Activated CD4-positive, CD25-positive, alpha-beta regulatory T cell (primary cell): ENCODE measurements at regions not wholly inside any gene's neighbourhood (a gene's known extent, or its start where the extent isn't known, plus 50 kb on each side); places are given as distances from the start of the nearest gene placed in this dataset.
A peak's percentile ranks its signal among the peaks of the same experiment; 100 is the strongest.

ENCODE experiments used
- DNase-seq, 4 experiments: peaks; one replicate each; lab custom pipeline; 2025; lab: John Stamatoyannopoulos, UW

DNA sequence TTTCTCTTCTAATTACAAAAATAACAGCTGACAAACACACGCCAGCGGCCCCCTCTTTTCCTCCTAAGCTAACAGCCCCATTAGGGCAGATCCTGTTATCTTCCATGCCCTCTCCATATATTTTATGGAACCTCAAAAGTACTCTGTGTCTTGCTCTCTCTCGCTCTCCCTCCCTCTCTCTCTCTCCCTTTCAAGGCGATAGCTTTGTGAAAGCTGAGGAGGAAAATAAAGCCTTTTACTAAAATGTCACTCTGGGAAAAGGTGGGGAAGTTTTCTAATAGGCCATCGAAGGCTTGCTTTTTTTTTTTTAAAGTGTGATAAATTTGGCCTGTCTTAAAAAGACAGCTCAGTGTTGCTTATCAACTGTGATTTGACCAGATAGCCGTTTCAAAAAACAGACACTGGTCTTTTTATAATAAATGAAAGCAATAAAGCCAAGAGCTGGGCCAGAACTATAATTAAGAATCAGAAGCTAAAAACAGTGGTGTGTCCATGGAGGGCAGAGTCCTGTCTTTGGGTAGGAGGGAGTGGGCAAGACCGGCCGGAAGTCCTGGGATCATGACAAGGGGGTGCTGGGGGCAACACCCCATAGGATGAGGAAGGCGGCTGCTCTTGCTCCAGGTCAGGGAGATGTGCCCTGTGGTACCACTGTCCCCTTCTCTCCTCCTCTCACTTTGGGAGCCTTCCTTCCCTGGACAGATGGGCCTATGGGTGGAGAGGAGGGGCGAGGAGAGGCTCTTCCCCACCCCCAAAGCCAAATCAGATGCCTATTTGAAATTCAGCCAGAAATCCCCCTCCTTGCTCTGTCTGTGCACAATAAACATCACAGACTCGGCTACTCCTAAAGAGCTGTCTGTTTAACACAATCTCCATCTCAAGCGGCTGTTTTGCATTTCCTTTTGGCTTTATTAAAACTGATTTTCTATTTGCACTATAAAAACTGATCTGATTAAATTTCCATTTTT, 267.2 kb downstream of the BUD13 start:
- DNase-seq: no peak

- no peak for DNase-seq
Measured at GRCh38 chr11:116504541-116505297, 268.1 kb downstream of the BUD13 start.

DNA sequence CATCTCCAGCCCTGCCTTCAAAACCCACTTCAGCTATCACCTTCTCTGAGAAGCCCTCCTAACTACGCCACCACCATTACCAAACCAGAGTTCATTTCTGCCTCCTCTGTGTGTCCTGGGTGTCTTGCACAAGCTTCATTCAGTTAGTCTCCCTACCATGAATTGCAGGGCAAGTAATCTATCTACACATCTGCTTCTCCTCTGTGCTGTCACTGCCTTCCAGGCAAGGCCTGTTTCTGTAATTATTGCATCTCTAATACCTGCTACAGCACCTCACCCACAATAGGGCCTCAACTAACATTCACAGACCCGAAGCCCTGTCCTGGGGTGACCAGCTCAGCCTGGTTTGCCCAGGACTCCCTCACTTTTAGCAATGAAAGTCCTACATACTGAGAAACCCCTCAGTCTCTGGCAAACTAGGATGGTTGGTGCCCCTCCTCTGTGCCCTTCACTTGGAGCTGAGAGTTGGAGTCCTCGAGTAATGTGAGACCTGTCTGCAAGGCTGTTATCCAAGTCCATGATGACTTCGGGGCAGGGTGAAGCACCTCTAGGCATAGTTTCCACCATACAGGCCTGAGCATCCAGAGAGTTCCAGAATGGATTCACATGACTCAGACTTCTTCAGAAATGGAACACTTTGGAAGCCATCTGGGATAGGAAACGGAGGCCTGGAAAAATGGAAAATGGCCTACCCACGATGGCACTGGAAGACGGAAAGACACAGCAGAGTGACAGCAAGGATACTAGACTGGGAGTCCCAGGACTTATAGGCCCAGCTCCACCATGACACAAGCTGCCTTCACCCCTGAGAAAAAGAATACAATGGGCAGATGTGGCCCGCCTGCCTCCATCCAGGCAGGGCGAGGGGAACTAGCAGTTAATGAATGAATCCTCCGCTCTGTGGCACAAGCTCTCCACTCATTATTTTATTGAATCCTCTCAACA, 269.3 kb downstream of the BUD13 start:
- no peak for DNase-seq

GRCh38 chr11:116502641-116503061, 270.1 kb downstream of the BUD13 start:
- DNase-seq: no peak

DNA sequence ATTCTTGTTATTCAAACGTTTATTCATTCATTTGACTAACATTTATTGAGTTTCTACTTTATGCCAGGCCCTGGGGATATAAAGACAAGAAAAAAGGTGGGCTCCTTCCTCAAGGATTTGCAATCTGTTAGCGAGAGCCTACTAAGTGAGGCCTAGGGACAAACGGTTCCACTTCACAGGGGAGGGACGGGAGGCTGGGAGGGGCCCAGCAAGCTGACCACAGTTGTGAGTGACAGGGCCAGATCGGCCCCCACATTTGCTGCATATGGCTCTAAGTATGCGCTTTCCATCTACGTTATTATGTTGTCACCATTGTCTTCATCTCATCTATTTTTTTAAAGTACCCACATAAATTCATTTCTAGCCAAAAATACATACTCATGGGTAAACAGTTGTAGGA, 271.1 kb downstream of the BUD13 start:
- no peak for DNase-seq

- no peak for DNase-seq
Measured at GRCh38 chr11:116500947-116501602, 271.7 kb downstream of the BUD13 start.

- DNase-seq: no peak
Measured at GRCh38 chr11:116500026-116500946, 272.5 kb downstream of the BUD13 start.

- DNase-seq: peak in 1 of 4 experiments; percentile 7
Measured at GRCh38 chr11:116499396-116500003, 273.3 kb downstream of the BUD13 start.

- no peak for DNase-seq
Measured at GRCh38 chr11:116498161-116498560, 274.6 kb downstream of the BUD13 start.

- DNase-seq: no peak
Measured at GRCh38 chr11:116492600-116492999, 280.2 kb downstream of the BUD13 start.

GRCh38 chr11:116488836-116489389, 283.9 kb downstream of the BUD13 start:
- no peak for DNase-seq

GRCh38 chr11:116485425-116485824, 287.4 kb downstream of the BUD13 start:
- no peak for DNase-seq

- DNase-seq: no peak
Measured at GRCh38 chr11:116482716-116483115, 290.1 kb downstream of the BUD13 start.

- no peak for DNase-seq
Measured at GRCh38 chr11:116481126-116481675, 291.6 kb downstream of the BUD13 start.

DNA sequence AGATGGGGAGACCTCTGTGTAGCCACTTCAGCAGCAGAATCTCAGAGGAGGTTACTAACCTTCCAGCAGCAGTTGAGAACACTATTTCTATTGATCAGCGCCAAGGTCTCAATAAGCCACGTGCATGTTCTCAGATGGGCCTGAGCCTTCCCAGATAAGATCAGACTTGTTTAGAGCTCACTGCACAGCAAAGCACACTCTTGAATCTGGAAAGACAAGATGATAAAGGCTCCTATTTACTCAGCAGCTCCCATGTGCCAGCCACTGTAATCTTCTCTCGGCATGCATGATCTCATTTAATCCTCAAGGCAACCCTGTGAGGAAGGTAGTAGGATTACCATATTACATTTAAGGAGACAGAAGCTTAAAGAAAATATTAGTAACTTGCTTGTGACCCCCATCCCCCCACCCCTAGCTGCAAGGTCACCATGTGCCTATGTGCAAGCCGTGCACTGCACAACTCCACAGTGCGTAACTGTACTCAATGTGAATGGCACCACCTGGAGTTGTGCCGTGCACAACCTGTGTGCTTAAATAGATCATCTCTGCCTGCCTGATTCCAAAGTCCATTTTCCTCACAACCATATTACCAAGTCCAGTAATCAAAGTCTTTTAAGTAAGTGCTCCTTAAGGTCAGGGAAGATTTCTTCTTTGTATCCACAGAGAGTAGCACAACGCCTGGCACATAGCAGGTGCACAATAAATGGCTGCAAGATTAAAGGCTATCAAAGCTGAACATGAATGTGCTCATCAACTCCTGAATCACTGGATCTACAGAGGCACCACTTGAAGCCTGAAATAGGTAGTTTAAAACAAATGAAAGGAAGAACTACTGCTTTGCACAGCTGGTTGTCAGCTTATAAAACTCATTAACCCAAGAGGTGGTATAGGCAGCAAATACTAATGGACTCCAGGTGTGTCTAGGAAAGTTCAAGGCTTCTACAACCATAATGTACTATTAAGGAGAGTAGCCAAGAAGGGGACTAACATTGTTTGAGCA, 293.8 kb downstream of the BUD13 start:
- no peak for DNase-seq

GRCh38 chr11:116478205-116478604, 294.6 kb downstream of the BUD13 start:
- DNase-seq: no peak

GRCh38 chr11:116473790-116474346, 298.9 kb downstream of the BUD13 start:
- DNase-seq: no peak
